C1 segment of cervical spinal cord (tissue), 14 donors: ENCODE measurements at regions not wholly inside any gene's neighbourhood (a gene's known extent, or its start where the extent isn't known, plus 50 kb on each side); places are given as distances from the start of the nearest gene placed in this dataset.
A peak's percentile ranks its signal among the peaks of the same experiment; 100 is the strongest.
"Not testable (repeated sequence)": the region's sequence is repeated elsewhere in the genome, so short reads cannot be mapped to it uniquely, and the experiment has no call there.

Experiments
- DNase-seq, 14 donors: peaks; one replicate each; lab custom pipeline; 2025; lab: John Stamatoyannopoulos, UW

GRCh38 chr5:116976767-116977166 lies 402.1 kb upstream of the SEMA6A start:
- no peak for DNase-seq

- DNase-seq, result no peak
Observed at GRCh38 chr5:116971131-116971530, 396.5 kb upstream of the SEMA6A start.

- DNase-seq, result peak in 1 of 14 donors; percentile 25
Observed at GRCh38 chr5:116970318-116970717, 395.7 kb upstream of the SEMA6A start.

GRCh38 chr5:116964438-116964837 lies 389.8 kb upstream of the SEMA6A start:
- no peak for DNase-seq

GRCh38 chr5:116961021-116961420 lies 386.4 kb upstream of the SEMA6A start:
- no peak for DNase-seq

GRCh38 chr5:116959843-116960242 lies 385.2 kb upstream of the SEMA6A start:
- no peak for DNase-seq

- DNase-seq, result peak in 6 of 14 donors; percentile 6 to 23 (median 14)
Observed at GRCh38 chr5:116953251-116953930, 378.8 kb upstream of the SEMA6A start.

GRCh38 chr5:116951219-116951618 lies 376.6 kb upstream of the SEMA6A start:
- no peak for DNase-seq

GRCh38 chr5:116947691-116948528 lies 373.3 kb upstream of the SEMA6A start:
- peak in 6 of 14 donors; percentile 4 to 45 (median 22) for DNase-seq

GRCh38 chr5:116945613-116946382 lies 371.2 kb upstream of the SEMA6A start:
- not testable (repeated sequence) for DNase-seq

GRCh38 chr5:116944183-116944582 lies 369.6 kb upstream of the SEMA6A start:
- DNase-seq, result no peak

GRCh38 chr5:116942622-116943021 lies 368.0 kb upstream of the SEMA6A start:
- no peak for DNase-seq

GRCh38 chr5:116939641-116940040 lies 365.0 kb upstream of the SEMA6A start:
- no peak for DNase-seq

GRCh38 chr5:116938488-116938887 lies 363.9 kb upstream of the SEMA6A start:
- DNase-seq, result peak in 5 of 14 donors; percentile 2 to 17 (median 6)

GRCh38 chr5:116935561-116936162 lies 361.0 kb upstream of the SEMA6A start:
- peak in 1 of 14 donors; percentile 52 for DNase-seq

- DNase-seq, result no peak
Observed at GRCh38 chr5:116930616-116931015, 356.0 kb upstream of the SEMA6A start.

GRCh38 chr5:116923344-116923743 lies 348.7 kb upstream of the SEMA6A start:
- no peak for DNase-seq

- no peak for DNase-seq
Observed at GRCh38 chr5:116922532-116922931, 347.9 kb upstream of the SEMA6A start.

GRCh38 chr5:116914869-116915504 lies 340.4 kb upstream of the SEMA6A start:
- no peak for DNase-seq

GRCh38 chr5:116912221-116912620 lies 337.6 kb upstream of the SEMA6A start:
- no peak for DNase-seq

GRCh38 chr5:116911074-116911473 lies 336.5 kb upstream of the SEMA6A start:
- DNase-seq, result no peak
